HG03135 (cell line): ENCODE measurements at regions not wholly inside any gene's neighbourhood (a gene's known extent, or its start where the extent isn't known, plus 50 kb on each side); places are given as distances from the start of the nearest gene placed in this dataset.

Experiments
- ATAC-seq: cut with Tn5 transposase; IDR thresholded peaks from one replicate; pipeline ENCODE4 v1.9.1; 2021; ENCODE audit warnings: mild to moderate bottlenecking, moderate library complexity; ENCODE audit not compliant: unreplicated experiment

DNA sequence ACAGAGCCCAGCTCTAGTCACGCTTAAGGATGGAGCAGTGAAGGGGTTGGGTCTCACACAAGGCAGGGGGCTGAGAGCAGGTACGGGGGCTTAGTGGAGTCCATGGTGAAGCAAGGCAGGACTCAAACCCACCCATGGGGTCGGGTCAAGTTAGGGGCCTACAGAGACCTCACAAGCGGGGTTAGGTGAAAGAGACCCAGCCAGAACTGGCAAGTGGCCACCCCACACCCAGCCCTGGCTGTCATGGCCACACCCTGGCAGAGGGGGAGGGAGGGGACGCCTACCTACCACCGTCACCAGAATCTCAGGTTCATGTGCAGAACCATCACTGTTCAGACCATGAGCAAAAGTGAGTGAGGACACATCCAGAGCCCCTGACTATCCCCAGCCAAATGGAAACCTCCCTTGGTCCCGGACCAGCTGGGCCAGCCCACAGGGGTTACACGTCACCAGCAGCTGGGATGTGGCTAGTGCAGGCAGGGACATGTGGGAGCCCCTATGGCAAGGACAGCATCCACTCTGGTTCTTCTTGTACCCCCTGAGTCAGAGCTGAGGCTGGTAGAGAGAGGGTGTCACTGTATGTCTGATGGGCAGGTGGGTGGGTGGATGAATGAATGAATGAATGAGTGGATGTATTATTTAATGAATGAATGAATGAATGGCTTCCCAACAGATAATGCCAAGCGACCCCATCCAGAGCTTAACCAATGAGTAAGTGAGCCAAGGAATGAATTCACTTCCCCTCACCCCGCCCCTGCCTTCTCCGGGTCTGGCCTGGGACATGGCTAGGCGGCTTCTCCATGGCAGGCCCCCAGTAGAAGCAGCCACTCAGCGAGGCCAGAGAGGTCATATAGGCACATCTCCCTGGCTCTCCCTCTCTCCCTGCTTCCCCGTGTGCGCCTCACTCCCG is 681.6 kb downstream of the TBC1D22A start:
- ATAC-seq: no peak

DNA sequence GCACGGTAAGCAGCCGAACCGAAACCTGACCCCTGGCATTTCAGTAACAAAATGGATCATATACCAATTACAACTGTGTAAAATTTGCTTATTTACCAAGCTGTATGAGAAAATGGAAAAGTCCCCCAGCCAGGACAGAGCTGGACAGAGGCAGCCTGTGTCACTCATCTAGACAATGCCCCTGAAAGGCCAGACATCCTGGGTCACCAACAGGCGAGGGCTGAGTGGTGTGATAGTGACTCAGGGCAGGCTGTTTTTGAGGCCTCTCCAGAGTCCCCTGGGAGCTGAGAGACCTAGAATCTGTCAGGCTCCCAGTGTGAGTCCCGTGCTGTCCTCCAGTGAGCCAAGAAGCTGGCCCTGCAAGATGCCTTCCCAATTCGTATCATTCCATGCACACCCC is 680.4 kb downstream of the TBC1D22A start:
- no peak for ATAC-seq

DNA sequence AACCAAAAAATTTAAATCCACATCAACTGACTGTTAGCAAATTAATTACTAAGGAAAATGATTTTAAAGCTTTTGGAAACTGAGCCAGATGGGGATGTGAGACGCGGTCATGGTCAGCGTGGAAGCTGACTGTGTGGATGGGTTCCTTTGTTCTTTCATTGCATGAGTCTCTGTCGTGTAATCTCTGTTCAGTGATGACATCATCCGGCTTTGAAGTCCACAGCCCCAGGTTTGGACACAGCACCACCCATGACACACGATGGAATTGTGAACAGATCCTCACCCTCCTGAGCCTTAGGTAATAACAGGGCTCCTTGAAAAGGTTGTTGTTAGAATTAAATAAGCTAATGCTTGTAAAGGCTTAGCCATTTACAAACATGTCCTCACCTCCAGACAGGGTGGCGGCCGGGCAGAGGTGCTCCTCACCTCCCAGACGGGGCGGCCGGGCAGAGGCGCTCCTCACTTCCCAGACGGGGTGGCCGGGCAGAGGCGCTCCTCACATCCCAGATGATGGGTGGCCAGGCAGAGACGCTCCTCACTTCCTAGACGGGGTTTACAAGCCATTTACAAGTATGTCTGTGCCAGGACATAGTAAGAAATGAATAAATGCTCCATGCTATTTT is 677.3 kb downstream of the TBC1D22A start:
- no peak for ATAC-seq

DNA sequence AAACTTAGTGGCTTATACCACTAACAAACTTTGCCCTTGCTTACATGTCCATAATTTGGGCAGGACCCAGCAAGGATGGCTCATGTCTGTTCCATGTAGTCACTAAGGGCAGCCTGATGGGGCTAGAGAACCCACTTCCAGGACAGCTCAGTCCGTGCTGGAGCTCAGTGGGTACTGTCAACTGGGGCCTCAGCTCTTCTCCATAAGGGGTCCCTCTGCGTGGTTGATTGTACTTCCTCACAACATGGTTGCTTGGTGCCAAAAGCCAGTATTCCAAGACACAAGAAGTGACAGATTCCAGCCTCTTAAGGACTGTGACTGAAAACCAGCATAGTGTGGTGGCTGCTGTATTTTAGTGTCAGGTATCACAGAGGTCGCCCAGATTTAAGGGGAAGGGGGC is 675.2 kb downstream of the TBC1D22A start:
- ATAC-seq: no peak

DNA sequence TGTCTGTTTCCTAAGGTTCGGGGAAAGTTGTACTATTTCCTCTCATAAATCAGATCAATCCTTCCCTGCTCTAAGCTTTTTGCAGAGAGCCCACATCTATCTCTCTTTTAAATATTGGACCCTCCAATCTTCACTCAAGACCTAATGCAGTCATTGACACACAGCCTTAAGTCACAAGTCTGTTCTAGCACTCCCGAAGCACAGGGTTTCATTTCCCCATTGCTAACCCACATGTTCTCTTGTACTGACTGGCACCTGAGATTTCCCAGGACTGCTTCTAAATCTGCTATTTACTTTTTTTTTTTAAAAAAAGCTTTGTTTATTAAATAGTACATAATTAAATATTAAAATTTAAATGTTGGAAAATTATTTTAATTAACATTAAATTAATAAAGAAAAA is 674.7 kb downstream of the TBC1D22A start:
- ATAC-seq: no peak

- no peak for ATAC-seq
Measured at GRCh38 chr22:47435826-47436225, 673.4 kb downstream of the TBC1D22A start.

- no peak for ATAC-seq
Measured at GRCh38 chr22:47435204-47435487, 672.7 kb downstream of the TBC1D22A start.

GRCh38 chr22:47434336-47435203 is 672.1 kb downstream of the TBC1D22A start:
- ATAC-seq: no peak

DNA sequence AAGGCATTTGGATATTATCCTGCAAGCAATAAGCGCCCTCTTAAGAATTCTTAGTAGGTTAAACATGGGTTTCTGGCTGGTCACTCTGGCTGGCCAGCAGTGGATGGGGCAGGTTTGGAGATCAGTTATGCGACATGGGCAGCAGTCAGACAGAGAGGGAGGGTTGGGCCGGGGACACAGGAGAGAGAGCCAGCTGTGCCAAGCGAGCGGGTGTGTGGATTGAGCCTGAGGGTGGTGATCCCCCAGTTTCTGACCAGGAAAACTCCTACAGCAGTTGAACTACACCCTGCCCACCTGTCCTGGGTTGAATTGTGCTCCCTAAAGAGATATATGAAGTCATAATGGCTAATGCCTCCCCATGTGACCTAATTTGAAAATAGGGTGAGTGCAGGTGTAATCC is 671.2 kb downstream of the TBC1D22A start:
- ATAC-seq: no peak

DNA sequence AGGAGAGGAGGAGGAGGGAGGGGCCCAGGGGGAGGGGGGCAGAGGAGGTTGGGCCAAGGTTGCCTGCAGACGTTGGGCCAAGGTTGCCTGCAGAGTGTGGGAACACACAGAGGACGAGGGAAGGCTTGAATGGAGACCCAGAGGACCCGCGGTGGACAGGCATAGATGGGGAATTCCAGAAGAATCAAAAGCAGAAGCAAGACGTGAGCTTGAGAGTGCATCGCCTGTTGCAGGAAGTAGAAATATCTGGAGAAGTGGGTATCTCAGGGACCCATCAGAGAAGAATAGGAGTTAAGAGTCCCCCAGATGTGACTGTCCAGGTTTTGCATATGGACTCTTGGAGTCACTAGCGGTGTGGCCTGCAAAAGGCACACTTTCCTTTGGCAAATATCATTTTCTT is 670.2 kb downstream of the TBC1D22A start:
- ATAC-seq: no peak

GRCh38 chr22:47423861-47424820 is 661.7 kb downstream of the TBC1D22A start:
- ATAC-seq: no peak

DNA sequence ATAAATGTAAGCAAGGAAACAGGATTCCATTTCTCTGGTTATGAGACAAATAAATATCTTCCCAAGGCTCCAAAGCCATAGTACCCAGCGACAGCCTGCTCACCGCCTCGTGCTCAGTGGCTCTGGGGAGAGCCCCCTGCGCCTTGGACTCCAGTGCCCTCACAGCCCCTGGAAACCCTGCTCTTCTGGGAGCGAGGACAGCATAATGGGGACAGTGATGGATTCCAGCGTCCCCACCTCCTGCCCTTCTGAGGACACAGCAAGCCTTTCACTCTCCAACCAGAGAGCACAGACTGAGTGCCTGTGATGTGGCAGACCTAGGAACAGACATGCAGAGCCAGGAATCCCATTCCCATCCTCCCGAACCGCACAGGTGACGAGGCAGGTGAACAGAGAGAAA is 660.8 kb downstream of the TBC1D22A start:
- no peak for ATAC-seq

- no peak for ATAC-seq
Measured at GRCh38 chr22:47422736-47423135, 660.3 kb downstream of the TBC1D22A start.

- ATAC-seq: no peak
Measured at GRCh38 chr22:47421846-47422245, 659.4 kb downstream of the TBC1D22A start.

- no peak for ATAC-seq
Measured at GRCh38 chr22:47420211-47420610, 657.8 kb downstream of the TBC1D22A start.

- no peak for ATAC-seq
Measured at GRCh38 chr22:47419239-47419638, 656.8 kb downstream of the TBC1D22A start.

DNA sequence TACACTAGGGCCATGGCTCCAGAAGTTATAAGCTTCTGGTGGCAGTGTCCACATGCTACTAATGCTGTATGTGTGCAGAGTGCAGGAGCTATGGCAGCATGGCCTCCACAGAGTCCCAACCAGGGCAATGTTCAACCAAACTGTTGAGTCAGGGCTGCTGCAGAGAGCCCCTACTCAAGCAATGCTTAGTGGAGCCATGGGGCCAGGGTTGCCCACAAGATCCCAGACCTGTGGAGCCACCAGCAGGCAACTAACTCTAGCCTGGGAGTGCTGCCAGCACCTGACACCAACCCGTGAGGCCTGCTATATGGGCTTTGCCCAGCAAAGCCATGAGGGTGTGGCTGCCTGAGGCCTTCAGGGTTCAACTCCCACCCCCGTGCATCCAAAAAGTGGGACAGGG is 655.2 kb downstream of the TBC1D22A start:
- ATAC-seq: no peak

- ATAC-seq: no peak
Measured at GRCh38 chr22:47411006-47411405, 648.6 kb downstream of the TBC1D22A start.

GRCh38 chr22:47409539-47410275 is 647.3 kb downstream of the TBC1D22A start:
- no peak for ATAC-seq

- ATAC-seq: no peak
Measured at GRCh38 chr22:47408409-47408808, 646.0 kb downstream of the TBC1D22A start.
